Subcutaneous abdominal adipose tissue (tissue), 5 donors: ENCODE measurements at regions not wholly inside any gene's neighbourhood (a gene's known extent, or its start where the extent isn't known, plus 50 kb on each side); places are given as distances from the start of the nearest gene placed in this dataset.
"Not testable (repeated sequence)": the region's sequence is repeated elsewhere in the genome, so short reads cannot be mapped to it uniquely, and the experiment has no call there.

Source experiments
- H3K27ac ChIP-seq: one replicate; pipeline ENCODE4 v1.7.0; 2013; ENCODE audit warnings: low read depth, mild to moderate bottlenecking, inconsistent platforms, low read length, moderate library complexity
- H3K27me3 ChIP-seq, 5 donors: one replicate each; pipeline ENCODE4 v1.7.0; 2013; ENCODE audit warnings: low read length in 5 of 5, inconsistent platforms in 1 of 5; ENCODE audit not compliant: control insufficient read depth in 5 of 5, insufficient read depth in 4 of 5
- H3K36me3 ChIP-seq, 5 donors: one replicate each; pipeline ENCODE4 v1.7.0; 2013; ENCODE audit warnings: low read length in 5 of 5; ENCODE audit not compliant: control insufficient read depth in 5 of 5, insufficient read depth in 5 of 5
- H3K4me1 ChIP-seq, 5 donors: one replicate each; pipeline ENCODE4 v1.7.0; 2013; ENCODE audit warnings: low read length in 5 of 5, mild to moderate bottlenecking in 3 of 5, moderate library complexity in 1 of 5; ENCODE audit not compliant: control insufficient read depth in 5 of 5, insufficient read depth in 5 of 5
- H3K4me3 ChIP-seq, 5 donors: one replicate each; pipeline ENCODE4 v1.7.0; 2013; ENCODE audit warnings: low read length in 5 of 5, low read depth in 1 of 5
- H3K9ac ChIP-seq, 5 donors: one replicate each; pipeline ENCODE4 v1.7.0; 2013; ENCODE audit warnings: low read length in 5 of 5, mild to moderate bottlenecking in 4 of 5, moderate library complexity in 3 of 5
- H3K9me3 ChIP-seq, 5 donors: one replicate each; pipeline ENCODE4 v1.7.0; 2013; ENCODE audit warnings: low read length in 5 of 5; ENCODE audit not compliant: control insufficient read depth in 5 of 5
- donor health status: healthy.
- donor health status: healthy.
- donor health status: healthy.
- donor health status: healthy.
- donor health status: healthy.

DNA sequence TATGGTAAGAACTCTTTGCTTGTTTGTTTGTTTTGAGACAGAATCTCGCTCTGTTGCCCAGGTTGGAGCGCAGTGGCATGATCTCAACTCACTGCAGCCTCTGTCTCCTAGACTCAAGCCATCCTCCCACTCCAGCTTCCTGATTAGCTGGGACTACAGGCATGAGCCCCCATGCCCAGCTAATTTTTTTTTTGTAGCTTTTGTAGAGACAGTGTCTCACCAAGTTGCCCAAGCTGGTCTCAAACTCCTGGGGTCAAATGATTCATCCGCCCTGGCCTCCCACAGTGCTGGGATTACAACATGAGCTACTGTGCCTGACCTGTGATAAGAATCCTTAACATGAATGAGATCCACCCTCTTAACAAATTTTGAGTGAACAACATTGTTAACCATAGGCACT is 183.9 kb upstream of the TSHZ3 start:
- H3K27me3 ChIP-seq = no peaks in the 10 kb centered on the region
- H3K36me3 ChIP-seq = no peaks in the 10 kb centered on the region

DNA sequence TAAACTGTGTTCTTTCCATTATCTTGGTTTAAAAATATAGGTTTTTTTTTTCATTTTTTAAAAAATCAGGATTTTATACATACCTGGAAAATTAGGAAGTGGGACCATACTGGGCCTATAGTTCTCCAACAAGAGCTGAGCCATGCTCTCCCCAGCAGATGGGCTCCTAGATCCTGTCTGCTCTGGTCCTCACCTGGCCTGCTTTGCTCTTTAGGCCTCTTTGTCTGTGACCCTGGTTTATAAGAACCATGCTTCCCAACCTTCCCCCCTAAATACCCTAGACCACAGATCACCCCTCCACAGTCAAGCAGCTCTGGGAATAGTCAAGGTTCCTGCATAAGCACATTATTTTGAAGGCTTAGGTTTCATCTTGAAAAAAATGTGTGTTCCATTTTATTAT is 185.0 kb upstream of the TSHZ3 start:
- H3K27me3 ChIP-seq = no peaks in the 10 kb centered on the region
- H3K4me3 ChIP-seq = no peak overlapping the region
- no peak overlapping the region for H3K27ac ChIP-seq
- peaks cover 0 to 5% (median 0%) of the 10 kb centered on the region in 5 donors for H3K9me3 ChIP-seq
- no peak overlapping the region for H3K9ac ChIP-seq
- no peaks in the 10 kb centered on the region for H3K36me3 ChIP-seq
- H3K4me1 ChIP-seq = no peaks in the 10 kb centered on the region

More for the DNA sequence above, 183.9 kb upstream of the TSHZ3 start:
- Histone ChIP-seq H3K4me3 (no peak overlapping the region), H3K27ac (no peak overlapping the region), H3K9ac (no peak overlapping the region), H3K4me1 (no peaks in the 10 kb centered on the region), H3K9me3 (peaks cover 0 to 9% (median 0%) of the 10 kb centered on the region in 5 donors)

DNA sequence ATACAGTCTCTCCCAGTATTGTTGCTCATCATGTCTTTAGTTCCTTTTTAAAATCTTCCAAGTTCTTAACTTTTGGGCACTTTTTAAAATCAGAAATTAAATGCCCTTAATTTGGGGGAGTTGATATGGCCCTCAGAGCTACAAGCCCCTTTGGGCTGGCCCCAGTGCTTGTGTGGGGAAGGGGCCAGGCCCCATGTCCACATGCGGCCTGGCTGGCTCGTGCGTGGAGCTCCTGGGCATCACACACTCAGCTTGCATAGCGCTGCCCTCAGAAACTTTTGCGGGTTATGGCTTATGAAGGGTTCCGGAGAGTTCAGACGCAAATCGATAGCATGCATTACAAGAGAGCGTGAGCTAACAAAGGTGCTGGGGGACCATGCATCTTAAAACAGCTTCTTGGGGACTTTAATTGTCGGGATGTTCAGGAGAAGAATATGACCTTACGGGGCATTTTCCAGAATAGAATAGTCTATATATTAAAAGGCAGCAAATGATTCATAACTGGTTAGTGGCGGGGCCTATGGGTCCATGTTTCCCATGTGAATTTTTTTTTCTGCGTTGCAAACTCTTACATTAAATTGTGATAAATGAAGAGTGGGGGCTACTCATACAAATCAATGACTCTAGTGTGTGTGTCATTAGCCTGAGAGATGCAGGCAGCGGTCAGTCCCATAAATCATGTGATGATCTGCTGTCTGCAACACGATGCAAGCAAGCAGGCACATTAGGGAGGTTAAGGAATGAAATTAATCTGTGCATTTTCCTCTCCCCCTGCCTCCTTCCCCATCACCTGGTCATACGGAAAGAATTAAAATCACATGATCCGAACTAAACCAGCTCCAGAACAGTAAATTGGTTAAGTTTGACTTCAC is 185.8 kb upstream of the TSHZ3 start:
- no peak overlapping the region for H3K9ac ChIP-seq
- H3K36me3 ChIP-seq = no peaks in the 10 kb centered on the region
- no peak overlapping the region for H3K4me3 ChIP-seq
- no peaks in the 10 kb centered on the region for H3K27me3 ChIP-seq
- no peak overlapping the region for H3K27ac ChIP-seq
- H3K4me1 ChIP-seq = no peaks in the 10 kb centered on the region
- no peaks in the 10 kb centered on the region for H3K9me3 ChIP-seq

DNA sequence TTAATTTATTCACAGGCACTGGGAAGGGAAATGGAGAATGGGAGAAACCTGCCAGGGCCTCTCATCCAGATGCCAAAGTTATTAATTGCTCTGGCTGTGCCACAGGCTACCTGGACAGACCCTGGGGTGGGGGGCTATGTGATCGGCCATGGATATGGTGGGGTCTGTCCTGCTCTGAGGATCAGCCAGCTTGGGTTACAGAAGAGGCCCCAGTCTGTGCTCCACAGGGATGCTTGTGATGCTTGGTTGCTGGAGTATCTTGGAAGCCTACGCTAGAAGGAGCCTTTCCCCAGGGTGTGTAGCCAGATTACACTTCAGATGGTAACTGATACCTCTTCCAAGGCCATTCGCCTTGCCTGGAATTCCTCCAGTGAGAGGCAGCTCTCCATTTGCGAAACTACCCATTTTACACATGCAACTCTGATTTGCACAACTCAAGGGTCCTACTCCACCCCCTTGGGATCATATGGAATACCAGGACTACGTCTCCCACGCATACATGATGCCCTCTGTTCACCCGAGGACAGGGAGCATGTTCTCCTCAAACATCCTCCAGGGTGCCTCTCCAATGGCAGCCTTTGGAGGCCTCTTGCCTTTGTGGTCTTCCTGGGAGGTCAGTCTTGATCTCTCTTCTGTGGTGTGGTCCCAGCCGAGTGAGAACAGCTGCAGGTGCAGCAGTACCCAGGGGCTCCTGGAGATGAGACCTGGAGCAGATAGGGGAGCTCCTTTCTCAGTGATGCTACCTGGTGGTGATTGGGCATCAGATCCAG is 186.6 kb upstream of the TSHZ3 start:
- Histone ChIP-seq H3K27me3 (no peaks in the 10 kb centered on the region), H3K4me1 (no peaks in the 10 kb centered on the region), H3K27ac (no peak overlapping the region), H3K4me3 (no peak overlapping the region), H3K36me3 (no peaks in the 10 kb centered on the region), H3K9ac (no peak overlapping the region), H3K9me3 (no peaks in the 10 kb centered on the region)

DNA sequence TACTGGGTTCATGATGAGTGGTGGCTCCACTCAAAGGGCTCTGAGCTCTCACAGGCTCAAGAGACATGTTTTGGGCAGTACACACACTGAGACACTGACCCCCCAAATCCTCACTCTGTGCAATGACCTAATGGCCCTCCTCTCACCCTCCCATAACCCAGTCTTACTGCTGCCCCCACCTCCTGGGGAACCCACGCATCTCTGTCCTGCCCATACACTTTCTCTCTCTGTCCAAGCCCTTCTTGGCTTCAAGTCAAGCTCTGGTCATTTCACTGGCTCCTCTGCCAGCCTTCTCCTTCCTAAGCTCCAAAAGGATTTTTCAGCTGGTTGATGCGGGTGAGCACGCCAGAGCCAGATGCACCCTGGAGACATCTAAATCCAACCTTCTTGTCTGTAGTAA is 187.9 kb upstream of the TSHZ3 start:
- H3K9ac ChIP-seq = no peak overlapping the region
- H3K27me3 ChIP-seq = peaks cover 0 to 2% (median 0%) of the 10 kb centered on the region in 5 donors
- H3K27ac ChIP-seq = no peak overlapping the region
- H3K36me3 ChIP-seq = no peaks in the 10 kb centered on the region
- no peaks in the 10 kb centered on the region for H3K4me1 ChIP-seq
- H3K9me3 ChIP-seq = no peaks in the 10 kb centered on the region
- H3K4me3 ChIP-seq = no peak overlapping the region

DNA sequence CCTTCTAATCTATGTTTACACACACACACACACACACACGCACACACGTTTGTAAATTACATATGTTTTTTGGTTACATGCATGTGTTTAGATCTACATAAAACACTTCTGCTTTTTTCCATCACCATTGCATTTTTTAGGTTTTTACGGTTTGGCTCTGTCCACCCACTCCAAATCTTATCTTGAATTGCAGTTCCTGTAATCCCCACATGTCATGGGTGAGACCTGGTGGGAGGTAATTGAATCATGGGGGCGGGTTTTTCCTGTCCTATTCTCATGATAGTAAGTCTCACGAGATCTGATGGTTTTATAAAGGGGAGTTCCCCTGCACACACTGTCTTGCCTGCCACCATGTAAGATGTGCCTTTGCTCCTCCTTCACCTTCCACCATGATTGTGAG is 188.7 kb upstream of the TSHZ3 start:
- H3K4me1 ChIP-seq, H3K9me3 ChIP-seq, H3K4me3 ChIP-seq, H3K27ac ChIP-seq, H3K36me3 ChIP-seq, H3K9ac ChIP-seq, H3K27me3 ChIP-seq: not testable (repeated sequence)

DNA sequence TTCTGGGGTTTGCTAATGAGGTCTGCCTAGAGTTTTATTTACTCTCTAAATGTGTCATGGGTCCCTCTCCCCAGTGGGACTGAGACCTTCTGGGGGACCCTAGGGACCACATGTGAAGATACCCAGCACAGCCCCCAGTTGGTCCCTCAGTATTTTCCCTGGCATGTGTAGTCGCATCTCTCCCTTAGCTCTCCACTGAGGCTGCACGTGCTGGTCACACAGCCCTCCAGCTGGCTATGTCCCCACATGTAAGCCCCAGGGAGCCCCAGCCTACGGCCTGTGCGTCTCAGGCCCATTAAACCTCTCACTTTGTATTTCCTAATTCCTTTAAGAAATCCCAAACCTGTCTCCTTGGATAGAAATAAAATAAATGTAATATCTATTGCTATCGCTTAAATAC is 189.6 kb upstream of the TSHZ3 start:
- Histone ChIP-seq H3K27me3 (peaks cover 0 to 3% (median 0%) of the 10 kb centered on the region in 5 donors), H3K9me3 (no peaks in the 10 kb centered on the region), H3K36me3 (no peaks in the 10 kb centered on the region), H3K27ac (no peak overlapping the region), H3K4me1 (no peaks in the 10 kb centered on the region), H3K9ac (no peak overlapping the region), H3K4me3 (no peak overlapping the region)

DNA sequence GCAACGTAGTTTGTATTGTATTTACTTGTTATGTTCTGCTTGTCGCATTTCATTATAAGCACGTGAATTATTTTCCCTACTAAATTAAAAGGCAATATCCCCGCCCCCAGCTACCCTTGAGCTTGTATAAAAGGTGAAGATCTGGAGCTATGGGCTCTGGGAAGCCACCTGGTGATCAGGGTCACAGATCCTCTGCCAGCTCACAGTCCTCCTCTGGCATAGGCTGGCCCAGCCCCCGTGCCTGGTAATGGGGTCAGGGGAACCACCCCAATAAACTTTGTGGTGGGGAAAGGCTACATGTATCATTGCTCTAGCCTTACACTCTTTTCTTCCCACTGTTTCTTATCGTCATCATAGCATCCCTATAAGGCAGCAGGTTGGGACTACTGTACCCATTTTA is 190.2 kb upstream of the TSHZ3 start:
- Histone ChIP-seq H3K27me3 (peaks cover 0 to 3% (median 0%) of the 10 kb centered on the region in 5 donors), H3K9ac (no peak overlapping the region), H3K4me1 (no peaks in the 10 kb centered on the region), H3K36me3 (no peaks in the 10 kb centered on the region), H3K27ac (no peak overlapping the region), H3K4me3 (no peak overlapping the region), H3K9me3 (no peaks in the 10 kb centered on the region)

DNA sequence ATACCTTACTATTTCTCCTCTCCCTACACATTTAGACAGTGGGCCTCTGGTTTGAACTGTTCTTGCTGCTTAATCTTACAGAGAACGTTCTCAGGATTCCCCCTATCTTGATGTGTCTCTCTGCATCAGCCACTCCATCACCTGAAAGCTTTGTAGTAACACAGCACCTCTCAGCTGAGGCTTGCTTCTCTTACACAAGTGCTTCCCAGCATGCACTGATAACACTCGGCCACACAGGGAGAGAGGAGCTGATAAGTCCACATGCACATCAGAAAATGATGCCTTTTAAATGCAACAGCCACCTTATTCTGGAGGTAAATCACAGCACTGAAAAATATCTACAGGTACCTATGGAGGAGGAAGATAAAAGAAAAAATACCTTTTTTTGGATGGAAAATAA is 192.2 kb upstream of the TSHZ3 start:
- no peak overlapping the region for H3K9ac ChIP-seq
- peaks cover 0 to 3% (median 0%) of the 10 kb centered on the region in 5 donors for H3K27me3 ChIP-seq
- H3K9me3 ChIP-seq = no peaks in the 10 kb centered on the region
- no peaks in the 10 kb centered on the region for H3K4me1 ChIP-seq
- no peak overlapping the region for H3K27ac ChIP-seq
- H3K4me3 ChIP-seq = no peak overlapping the region
- no peaks in the 10 kb centered on the region for H3K36me3 ChIP-seq

DNA sequence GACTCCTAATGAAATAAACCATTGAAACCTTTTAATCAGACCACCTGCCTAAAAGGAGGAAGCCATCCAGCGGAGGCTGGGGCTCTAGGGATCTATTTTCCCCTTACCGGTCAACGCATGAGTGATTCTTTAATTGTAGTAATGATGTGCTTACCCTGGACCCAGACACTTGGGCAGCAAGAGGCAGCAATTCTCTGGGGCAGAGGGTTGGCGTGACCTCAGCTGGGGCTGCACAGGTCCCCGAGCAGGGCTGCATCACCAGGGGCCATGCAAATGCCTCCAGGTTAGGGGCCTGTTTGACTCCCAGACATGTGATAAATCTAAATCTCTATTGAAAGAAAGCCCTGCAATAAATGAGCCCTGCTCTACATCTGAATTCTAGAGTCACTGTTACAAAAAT is 194.2 kb upstream of the TSHZ3 start:
- Histone ChIP-seq H3K27ac (no peak overlapping the region), H3K9me3 (no peaks in the 10 kb centered on the region), H3K36me3 (no peaks in the 10 kb centered on the region), H3K27me3 (peaks cover 0 to 3% (median 0%) of the 10 kb centered on the region in 5 donors), H3K4me1 (no peaks in the 10 kb centered on the region), H3K4me3 (no peak overlapping the region), H3K9ac (no peak overlapping the region)
